ENCODE measurements at regions not wholly inside any gene's neighbourhood (a gene's known extent, or its start where the extent isn't known, plus 50 kb on each side); places are given as distances from the start of the nearest gene placed in this dataset.
"Not testable (repeated sequence)": the region's sequence is repeated elsewhere in the genome, so short reads cannot be mapped to it uniquely, and the experiment has no call there.

DNA sequence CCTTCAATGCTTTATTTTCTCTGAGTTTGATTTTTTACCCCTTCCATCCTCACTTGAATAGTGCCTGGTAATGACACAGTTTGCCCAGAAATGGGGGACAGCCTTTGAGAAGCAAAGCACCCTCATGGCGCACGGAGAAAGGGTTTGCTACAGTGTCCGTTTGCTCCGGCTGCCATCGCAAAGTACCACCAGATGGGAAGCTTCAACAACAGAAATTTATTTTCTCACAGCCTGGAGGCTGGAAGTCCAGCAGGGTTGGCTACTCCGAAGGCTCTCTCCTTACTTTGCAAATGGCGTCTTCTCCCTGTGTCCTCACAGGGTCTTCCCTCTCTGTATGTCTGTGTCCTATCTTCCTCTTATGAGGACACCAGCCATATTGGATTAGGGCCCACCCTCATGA lies 327.7 kb upstream of the KAZN start:
- DNase-seq = no peak

DNA sequence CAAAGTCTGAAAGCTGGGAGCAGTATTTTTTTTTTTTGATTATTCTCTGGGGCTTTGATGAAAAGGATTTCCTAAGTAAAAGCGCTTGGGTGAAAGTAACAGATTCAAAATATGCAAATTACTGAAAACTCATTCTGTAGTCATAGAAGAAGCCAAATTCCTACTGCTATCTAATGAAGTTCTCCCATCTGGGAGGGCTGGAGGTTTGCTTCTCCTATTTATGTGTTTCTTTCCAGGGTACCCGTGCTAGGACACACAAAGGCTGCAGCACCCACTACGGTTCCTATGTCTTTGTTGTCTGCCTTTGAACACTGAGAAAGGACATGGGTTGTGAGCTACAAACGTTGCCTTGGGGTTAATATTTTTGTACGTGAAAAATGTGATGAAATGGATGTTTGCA lies 324.7 kb upstream of the KAZN start:
- no peak for DNase-seq

DNA sequence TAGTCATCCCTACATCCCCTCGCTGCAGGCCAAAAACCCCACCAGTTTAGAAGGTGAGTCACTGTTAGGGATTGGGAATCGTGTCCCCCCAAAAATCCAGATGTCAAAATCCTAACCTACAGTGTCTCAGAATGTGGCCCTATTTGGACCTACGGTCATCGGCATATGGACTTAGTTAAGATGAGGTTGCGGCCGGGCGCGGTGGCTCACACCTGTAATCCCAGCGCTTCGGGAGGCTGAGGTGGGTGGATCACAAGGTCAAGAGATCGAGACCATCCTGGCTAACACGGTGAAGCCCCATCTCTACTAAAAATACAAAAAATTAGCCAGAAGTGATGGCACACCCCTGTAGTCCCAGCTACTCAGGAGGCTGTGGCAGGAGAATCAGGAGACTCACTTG lies 318.6 kb upstream of the KAZN start:
- not testable (repeated sequence) for DNase-seq

DNA sequence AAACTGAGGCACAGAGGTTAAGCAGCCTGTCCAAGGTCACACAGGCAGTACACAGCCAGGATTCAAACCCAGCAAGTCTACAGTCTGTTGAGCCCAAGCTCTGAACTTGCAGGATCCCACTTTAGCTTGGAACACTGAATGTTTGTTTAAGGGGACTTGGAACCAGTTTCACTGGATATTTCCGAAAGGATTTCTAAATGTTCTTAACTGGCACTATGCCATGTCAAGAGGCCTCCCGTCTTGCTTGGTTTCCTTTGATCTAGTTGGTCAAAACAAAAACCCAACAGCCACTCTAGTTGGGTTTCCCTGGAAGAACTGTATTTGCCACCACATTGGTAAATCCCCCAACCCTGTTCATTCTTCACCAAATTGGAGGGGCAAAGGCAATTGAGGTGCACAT lies 317.6 kb upstream of the KAZN start:
- no peak for DNase-seq

DNA sequence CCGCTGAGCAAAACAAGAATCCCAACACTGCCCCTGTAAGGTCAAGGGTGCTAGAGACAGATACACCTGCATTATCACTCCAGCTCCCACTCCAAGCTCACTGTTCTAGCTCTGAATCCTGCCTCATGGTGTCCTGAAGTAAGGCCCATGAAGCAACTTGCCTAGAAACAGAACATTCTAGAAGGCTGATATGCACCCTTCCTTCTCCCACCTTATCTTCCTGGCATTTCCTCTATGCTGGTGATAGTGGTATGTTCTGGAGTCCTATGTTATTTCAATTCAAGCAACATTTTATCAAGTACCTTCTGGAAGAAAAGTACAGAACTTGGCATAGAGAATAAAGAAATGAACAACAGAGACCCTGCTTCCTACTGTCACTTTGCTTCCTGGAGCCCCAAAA lies 317.1 kb upstream of the KAZN start:
- DNase-seq = no peak

DNA sequence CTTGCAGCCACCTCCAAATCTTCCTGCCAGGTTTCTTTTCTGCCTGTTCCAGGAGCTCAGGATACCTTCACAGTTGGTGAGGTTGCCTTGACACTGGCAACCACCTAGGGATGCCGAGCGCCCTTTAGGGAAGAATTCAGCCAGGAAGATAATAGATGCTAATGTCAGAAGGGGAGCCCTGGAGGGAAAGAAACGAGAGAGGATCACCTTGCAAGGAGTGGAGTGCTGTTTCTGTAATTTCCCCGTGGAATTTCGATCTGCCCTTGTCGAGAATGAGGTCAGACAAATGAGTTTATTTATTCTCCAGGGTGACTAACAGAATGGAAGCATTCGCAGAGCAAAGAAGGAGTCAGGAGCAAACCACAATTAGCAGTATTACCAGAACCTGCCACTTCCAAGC lies 315.8 kb upstream of the KAZN start:
- DNase-seq = peak; percentile 9

DNA sequence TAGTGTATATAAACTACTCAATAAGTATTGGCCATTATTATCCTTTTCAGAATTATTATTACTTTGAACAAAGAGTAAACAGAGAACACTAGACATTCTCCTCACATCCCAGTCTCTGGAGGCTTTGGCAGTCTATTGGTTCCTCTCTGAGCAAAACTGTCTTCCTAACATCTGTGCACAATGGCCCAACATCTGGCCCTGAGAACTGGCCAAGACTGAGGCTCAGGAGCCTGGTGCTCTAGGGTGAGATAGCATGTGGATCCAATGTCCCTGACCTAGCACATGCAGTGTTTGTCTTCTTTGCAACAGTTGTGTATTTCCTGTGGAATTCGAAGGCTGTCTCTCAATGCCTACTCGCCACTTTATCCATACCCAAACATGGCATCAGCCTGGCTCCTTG lies 313.2 kb upstream of the KAZN start:
- no peak for DNase-seq

DNA sequence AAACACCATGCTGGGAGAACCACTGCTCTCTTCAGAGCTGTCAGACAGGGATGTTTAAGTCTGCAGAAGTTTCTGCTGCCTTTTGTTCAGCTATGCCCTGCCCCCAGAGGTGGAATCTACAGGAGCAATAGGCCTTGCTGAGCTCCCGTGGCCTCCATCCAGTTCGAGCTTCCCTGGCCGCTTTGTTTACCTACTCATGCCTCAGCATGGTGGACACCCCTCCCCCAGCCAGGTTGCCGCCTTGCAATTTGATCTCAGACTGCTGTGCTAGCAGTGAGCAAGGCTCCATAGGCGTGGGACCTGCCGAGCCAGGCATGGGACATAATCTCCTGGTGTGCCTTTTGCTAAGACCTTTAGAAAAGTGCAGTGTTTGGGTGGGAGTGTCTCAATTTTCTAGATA lies 307.3 kb upstream of the KAZN start:
- not testable (repeated sequence) for DNase-seq

DNA sequence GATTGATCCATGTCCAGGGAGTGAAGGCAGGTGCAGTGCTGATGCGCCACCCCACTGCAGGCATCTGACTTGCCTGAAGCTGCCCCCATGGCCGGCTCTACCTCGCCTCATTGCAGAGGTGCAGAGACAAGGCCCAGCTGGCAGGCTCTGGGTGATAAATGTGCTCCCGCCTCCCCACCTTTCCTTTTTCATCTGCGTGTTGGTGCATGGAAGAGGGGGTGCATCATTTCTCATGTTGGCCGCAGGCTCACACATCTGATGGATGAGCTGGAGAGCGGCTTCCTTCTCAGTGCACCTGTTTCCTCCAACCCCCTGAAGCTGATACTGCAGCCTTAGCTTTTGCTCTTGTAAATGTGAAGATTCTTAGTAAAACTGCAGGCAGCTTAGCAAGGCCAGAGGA lies 306.0 kb upstream of the KAZN start:
- no peak for DNase-seq

DNA sequence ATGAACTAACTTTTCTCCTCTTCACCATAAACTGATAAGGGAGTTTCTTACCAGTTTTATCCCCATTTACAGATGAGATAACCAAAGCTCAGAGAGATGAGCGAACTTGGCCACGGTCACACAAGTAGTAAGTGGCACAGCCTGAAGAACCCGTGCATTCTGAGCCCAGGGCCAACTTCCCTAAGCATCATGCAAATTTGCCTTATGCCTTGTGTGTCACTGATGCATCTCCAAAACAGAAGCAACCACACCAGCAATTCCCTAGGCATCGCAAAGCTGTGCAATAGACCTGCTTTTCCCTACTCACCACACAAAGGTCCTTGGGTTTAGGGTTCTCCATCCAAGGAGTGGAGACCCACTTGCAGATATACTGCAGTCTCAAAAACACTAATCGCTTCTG lies 304.5 kb upstream of the KAZN start:
- DNase-seq = no peak

DNA sequence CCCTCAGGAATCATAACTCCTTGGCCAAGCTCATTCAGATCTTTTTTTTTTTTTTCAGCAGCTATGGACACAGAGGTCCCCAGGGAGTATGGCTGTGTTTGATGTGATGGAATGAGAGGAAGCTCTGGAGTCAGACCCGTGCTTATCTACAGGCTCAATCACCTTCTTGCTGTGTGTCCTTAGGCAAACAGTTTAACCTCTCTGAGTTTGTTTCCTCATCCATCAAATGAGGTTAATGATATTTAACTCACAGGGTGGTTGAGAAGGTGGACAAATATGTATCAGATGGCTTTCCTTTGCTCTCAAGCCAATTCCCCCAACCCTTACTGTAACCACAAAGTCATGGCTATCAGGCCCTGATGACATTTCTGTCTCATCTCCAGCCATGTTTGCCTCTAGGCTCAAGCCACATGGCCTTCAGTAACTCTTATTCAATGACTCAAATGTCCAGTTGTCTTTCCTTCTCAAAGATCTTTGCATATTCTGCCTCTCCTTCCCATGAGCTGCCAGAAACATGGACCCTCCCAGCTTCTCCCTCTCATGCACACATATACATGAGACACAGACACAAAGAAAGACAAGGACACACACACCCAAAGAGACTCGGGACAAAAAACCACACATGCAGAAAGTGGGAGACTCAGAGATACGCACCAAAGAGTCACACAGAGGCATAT lies 303.5 kb upstream of the KAZN start:
- no peak for DNase-seq

DNA sequence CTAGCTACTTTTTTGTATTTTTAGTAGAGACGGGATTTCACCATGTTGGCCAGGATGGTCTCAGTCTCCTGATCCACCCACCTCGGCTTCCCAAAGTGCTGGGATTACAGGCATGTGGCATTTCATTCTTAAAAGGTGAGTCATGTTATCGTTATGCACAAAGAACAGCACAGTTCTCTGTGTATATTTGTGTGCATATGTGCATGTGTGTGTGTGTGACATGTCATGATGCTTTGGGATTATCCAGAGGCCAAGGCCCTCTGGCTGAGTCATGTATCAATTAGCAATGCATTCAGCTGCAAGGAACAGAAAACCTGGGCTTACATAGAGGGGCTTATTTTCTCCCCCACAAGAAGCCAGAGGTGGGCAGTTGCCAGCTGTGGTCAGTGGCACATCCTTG lies 301.7 kb upstream of the KAZN start:
- no peak for DNase-seq

DNA sequence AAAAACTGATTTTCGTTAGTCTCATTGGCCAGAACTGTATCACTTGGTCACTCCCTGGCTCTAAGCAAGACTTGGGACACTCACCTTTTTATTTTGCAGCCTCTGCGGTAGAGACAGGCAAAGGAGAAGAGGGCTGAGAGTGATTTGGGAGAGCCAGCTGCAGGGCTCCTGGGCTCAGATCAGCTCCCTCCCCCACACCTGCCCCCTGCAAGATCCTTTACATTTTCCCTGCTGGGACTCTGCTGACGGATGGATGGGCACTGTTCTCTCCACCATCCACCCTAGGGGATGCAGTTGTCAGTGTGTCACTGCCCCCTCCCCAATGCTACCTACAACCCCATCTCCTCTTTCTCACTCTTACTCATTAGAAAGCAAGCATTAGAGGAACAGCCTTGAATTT lies 301.1 kb upstream of the KAZN start:
- DNase-seq = no peak

DNA sequence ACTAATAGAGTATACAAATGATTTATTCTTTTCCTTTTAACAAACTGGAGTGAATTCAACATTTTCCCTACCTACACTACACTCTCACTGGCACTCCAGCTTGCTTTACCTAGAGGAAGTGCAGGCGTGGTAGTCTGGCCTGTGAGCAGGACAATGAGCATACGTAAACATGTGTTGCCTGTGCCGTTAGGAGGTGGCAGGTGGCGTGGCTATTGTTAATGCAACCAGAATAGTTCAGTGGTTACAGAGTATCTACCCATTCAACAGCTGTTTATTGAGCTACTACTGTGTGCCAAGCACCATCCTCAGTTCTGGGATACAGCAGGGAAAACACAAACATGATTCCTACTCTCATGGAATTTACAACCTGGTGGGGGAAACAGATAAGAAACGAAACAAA lies 299.7 kb upstream of the KAZN start:
- no peak for DNase-seq

DNA sequence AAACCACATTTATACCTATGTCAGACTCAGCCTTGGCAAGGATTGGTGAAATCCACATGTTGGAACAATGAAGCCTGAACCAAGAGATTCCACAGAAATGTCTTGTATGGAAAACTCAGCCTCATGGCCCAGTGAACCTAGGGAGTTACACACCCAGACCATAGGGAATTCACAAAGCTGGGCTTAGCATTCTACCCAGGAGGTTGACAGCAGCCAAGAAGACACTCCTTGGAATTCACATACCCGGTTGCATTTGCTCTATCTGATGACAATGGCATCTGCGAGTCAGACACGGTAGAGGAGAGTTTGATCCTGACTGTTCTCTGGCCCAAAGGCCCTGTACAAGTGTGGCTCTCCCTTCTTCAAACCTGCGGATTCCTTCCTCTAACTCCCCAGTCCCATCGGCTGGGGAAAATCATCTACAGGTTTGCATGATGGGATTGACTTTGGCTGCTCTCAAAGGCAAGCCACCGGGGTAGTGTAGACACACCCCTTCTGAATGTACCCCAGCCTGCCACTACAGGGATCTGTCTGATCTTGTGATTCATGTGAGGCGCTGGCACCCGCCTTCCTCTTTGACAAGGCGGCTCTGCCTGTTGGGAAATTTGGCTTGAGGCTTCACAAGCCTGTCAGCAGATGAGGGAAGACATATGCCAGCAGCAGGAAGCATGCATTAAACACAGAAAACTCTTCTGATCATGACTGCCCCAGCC lies 297.3 kb upstream of the KAZN start:
- no peak for DNase-seq

DNA sequence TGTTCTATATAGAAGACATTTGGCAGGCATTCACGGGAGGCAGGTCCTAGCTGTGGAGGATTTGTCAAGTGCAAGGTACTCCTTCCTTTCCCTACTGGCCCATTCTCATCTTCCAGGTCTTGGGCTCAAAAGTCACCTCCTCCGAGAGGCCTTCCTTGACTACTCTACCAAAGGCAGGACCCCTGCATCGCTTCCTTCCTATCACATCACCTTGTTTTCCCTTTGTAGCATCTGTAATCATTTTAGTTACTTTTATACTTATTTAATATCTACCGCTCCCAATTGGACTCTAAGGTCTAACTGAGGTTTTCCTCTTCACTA lies 296.8 kb upstream of the KAZN start:
- no peak for DNase-seq

DNA sequence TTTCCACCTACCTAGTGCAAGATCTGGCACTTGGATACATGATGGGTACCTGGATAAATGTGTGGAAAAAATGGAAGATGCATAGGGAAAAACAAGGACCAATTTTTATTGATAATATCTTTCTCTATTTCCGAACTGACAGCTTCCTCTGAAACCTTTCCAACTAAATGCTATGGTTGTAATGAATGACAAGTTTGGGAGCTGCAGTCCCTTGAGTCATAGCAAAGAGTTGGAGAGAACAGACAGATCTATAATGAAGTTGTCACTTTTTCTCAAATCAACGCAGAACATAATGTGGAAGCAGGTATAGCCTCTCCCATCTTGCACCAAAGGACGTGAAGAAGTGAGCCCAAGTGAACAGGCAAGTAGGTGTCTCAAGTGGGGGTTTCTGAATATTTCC lies 296.5 kb upstream of the KAZN start:
- no peak for DNase-seq

DNA sequence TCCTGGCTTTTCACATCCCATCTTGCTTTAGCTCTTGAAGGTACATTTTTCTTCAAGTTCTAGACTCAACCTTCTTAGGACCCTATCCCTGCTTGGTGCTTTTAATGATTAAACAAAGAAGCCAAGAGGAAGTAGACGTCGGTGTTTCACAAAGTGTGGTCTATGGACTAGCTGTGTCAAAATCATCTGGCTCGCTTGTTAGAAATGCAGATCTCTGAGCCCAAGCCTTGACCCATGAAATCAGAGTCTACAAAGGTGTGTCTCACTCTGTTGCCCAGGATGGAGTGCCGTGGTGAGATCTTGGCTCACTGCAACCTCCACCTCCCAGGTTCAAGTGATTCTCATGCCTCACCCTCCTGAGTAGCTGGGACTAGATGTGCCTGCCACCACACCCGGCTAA lies 295.5 kb upstream of the KAZN start:
- no peak for DNase-seq

DNA sequence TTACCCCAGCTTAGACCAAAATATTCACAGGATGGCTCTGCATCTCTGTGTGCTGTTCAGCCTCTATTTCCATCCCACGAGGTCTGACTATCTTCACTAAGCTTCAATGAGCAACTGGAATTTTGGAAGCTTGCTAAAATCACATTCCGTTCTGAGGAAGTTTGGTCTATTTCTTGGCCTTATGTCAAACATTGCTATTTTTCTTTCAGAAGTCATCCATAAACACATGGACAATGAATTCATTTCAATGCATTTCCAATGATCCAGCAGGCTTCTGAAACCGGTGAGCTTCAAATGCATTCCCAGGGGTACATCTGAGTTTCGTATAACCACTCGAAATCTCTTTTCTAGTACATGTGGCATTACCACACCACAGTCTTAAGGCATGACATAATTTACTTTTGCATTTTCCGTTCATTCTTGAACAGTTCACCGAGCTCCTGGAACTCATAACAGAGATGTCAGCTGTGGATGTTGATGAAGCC lies 294.1 kb upstream of the KAZN start:
- no peak for DNase-seq

DNA sequence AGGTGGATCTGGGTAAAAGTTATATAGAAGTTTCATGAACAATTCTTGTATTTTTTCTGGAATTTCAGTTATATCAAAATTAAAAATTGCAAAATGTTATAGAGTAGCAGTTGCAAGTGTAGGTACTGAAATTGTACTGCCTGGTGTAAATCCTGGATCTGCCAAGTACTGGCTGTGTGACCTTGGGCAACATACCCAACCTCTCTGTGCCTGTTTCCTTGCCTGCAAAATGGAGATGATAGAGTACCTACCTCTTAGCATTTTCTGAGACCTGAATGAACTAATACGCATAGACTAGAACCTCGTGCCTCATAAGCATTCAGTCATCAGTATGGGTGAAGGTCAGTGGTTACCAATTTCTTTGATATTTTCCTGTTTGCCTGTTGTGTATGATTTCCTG lies 290.0 kb upstream of the KAZN start:
- DNase-seq = no peak

DNA sequence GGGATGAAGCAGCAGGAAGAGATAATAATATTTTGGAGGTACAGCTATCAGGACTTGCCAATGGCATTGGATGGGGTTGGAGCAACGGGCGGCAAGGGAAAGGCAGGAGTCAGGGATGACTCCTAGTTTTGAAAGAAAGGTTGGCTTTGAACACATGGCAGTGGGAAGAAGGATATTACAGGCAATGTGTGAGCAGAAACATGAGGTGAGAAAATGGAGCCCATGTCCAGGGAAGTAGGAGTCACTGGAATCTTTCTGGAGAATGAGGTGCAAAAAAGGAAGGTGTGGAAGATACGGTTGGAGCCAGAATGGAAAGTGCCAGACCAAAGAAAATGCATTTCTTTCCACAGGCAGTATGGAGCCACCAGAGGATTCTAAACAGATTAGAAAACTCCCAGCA lies 288.5 kb upstream of the KAZN start:
- DNase-seq = no peak

DNA sequence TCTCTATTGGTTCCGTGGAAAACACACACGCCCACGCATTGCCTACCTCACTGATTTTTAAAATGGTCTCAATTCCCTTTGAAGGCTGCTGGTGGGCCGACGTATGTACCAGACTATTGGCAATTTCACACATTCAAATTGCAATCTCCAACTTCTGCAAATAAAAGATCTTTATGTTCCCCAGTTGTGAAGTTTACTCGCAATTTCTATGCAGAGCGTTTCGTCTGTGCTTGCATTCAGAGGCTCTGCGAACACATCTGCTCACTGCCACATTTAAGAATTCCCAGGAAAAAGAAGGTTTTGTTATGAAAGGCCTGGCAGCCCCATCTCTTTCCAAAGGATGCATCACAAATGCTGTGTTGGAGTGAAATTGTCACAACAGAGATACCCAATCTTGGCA lies 288.0 kb upstream of the KAZN start:
- DNase-seq = no peak

DNA sequence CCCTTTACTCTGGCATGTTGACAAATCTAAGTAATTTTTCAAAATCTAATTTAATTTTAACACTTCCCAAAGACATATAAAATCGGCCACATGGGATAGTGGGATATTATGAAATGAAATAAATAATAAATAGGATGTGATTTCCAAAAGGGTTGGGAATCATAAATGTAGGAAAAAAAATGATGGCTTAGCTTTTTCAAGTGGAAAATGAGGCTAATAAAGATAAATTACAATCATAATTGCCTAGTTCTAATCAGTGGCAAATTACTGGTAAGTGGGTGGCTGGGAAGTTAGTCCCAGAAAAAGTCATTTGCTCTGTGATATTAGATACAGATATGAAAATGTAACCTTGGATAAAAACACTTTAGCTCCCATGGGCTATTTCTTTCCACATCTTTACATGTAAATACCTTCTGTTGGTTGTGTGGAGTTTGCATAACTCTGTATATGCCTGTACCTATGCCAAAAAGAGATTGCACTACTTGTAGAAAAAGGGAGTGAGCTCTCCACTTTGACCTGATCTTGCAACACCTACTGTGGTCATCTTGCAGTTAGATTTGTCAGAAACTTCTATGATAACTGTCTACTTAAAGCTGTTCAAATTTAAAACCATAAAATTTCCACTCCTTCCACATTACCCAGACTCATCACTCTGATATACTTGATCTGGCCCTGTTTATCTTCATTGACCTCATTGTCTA lies 284.6 kb upstream of the KAZN start:
- DNase-seq = no peak

DNA sequence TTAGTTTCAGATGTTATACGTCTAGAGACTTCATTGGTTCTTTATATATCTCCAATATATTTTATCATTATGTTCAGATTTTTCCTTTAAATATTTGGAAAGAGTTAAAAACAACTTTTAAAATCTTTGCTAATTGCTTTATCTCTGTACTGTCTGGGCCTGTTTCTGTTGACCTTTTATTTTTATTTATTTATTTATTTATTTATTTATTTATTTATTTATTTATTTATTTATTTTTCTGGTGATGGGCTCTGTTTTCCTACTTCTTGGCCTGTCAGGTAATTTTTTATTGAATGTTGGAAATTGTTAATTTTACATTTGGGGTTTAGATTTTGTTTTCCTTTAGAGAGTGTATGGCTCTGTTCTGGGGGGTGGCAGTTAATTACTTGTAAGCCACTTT lies 279.7 kb upstream of the KAZN start:
- no peak for DNase-seq

DNA sequence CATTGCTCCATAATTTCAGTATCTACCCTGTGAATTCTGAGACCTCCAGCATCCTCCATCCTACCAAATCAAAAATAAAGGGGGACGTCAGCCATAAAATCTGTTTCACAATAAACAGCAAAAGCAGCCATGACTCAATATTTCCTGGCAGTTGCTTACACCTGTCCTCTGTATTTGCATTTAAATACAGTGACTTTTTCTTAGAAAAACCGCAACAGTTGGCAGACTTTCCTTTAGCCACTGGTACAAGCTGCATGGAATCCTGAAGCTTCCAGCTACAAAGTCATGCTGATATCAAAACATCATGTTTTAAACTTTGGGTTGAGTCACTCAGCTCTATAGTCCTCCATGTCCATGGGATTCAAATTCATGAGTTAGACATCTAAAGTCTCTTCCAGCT lies 278.0 kb upstream of the KAZN start:
- DNase-seq = no peak
